Astrocyte (in vitro differentiated cells and primary cell): ENCODE measurements at regions not wholly inside any gene's neighbourhood (a gene's known extent, or its start where the extent isn't known, plus 50 kb on each side); places are given as distances from the start of the nearest gene placed in this dataset.

Experiments
- DNase-seq: peaks from one replicate; pipeline ENCODE4 v3.0.0-alpha.2; 2010; ENCODE audit warnings: low read depth
- FAIRE-seq: peaks from 2 replicates; lab custom pipeline; 2011; peaks lifted over from hg19 to GRCh38; lab: Jason Lieb, UNC
- H2AFZ ChIP-seq: 2 replicates; pipeline ENCODE4 v1.6.0; 2012; ENCODE audit warnings: low read depth, low read length, inconsistent platforms
- H3K27ac ChIP-seq: 2 replicates; pipeline ENCODE4 v1.5.1; 2011; ENCODE audit warnings: low read depth, low read length, inconsistent platforms
- H3K27me3 ChIP-seq: 2 replicates; pipeline ENCODE4 v1.6.0; 2011; ENCODE audit warnings: low read length, inconsistent platforms; ENCODE audit not compliant: insufficient read depth
- H3K36me3 ChIP-seq: 2 replicates; pipeline ENCODE4 v1.5.1; 2011; ENCODE audit warnings: low read length, inconsistent platforms; ENCODE audit not compliant: insufficient read depth
- H3K4me1 ChIP-seq: 2 replicates; pipeline ENCODE4 v1.5.1; 2011; ENCODE audit warnings: low read length, inconsistent platforms; ENCODE audit not compliant: insufficient read depth
- H3K4me2 ChIP-seq: 2 replicates; pipeline ENCODE4 v1.6.0; 2012; ENCODE audit warnings: low read length, inconsistent platforms
- H3K4me3 ChIP-seq: 2 replicates; pipeline ENCODE4 v1.5.1; 2011; ENCODE audit warnings: low read depth, mild to moderate bottlenecking, low read length, inconsistent platforms; ENCODE audit not compliant: insufficient read depth
- H3K79me2 ChIP-seq: 2 replicates; pipeline ENCODE4 v1.6.0; 2012; ENCODE audit warnings: mild to moderate bottlenecking, low read length, inconsistent platforms; ENCODE audit not compliant: insufficient read depth
- H3K9ac ChIP-seq: 2 replicates; pipeline ENCODE4 v1.6.0; 2012; ENCODE audit warnings: mild to moderate bottlenecking, low read length, inconsistent platforms
- H3K9me3 ChIP-seq: 2 replicates; pipeline ENCODE4 v1.5.1; 2012; ENCODE audit warnings: low read depth, mild to moderate bottlenecking, low read length, inconsistent platforms; ENCODE audit not compliant: insufficient read depth
- H4K20me1 ChIP-seq: 2 replicates; pipeline ENCODE4 v1.6.0; 2012; ENCODE audit warnings: low read length, inconsistent platforms; ENCODE audit not compliant: insufficient read depth
- H3K27ac Mint-ChIP-seq: one replicate; pipeline ENCODE4 v1.8.0; 2021; ENCODE audit warnings: mild to moderate bottlenecking, mixed read lengths; ENCODE audit not compliant: unreplicated experiment
- H3K27me3 Mint-ChIP-seq: one replicate; pipeline ENCODE4 v1.8.0; 2021; ENCODE audit warnings: low read depth, mixed read lengths; ENCODE audit not compliant: unreplicated experiment
- H3K36me3 Mint-ChIP-seq: one replicate; pipeline ENCODE4 v1.8.0; 2021; ENCODE audit warnings: low read depth, mixed read lengths; ENCODE audit not compliant: unreplicated experiment
- H3K4me1 Mint-ChIP-seq: one replicate; pipeline ENCODE4 v1.8.0; 2021; ENCODE audit warnings: low read depth, mixed read lengths; ENCODE audit not compliant: unreplicated experiment
- H3K4me3 Mint-ChIP-seq: one replicate; pipeline ENCODE4 v1.8.0; 2021; ENCODE audit warnings: mild to moderate bottlenecking, moderate library complexity, mixed read lengths; ENCODE audit not compliant: unreplicated experiment
- H3K9me3 Mint-ChIP-seq: one replicate; pipeline ENCODE4 v1.8.0; 2021; ENCODE audit warnings: mild to moderate bottlenecking, mixed read lengths; ENCODE audit not compliant: unreplicated experiment
- EZH2 ChIP-seq: IDR thresholded peaks from 2 replicates; pipeline ENCODE4 v1.6.1; 2012; ENCODE audit warnings: mild to moderate bottlenecking, low read length, inconsistent platforms; ENCODE audit not compliant: insufficient read depth
- TF ChIP-seq, protein P1 (sequence below): IDR thresholded peaks from 2 replicates; pipeline ENCODE4 v1.5.1; 2011; ENCODE audit warnings: low read depth, mild to moderate bottlenecking, inconsistent platforms, low read length, moderate library complexity; ENCODE audit not compliant: insufficient read depth

DNA sequence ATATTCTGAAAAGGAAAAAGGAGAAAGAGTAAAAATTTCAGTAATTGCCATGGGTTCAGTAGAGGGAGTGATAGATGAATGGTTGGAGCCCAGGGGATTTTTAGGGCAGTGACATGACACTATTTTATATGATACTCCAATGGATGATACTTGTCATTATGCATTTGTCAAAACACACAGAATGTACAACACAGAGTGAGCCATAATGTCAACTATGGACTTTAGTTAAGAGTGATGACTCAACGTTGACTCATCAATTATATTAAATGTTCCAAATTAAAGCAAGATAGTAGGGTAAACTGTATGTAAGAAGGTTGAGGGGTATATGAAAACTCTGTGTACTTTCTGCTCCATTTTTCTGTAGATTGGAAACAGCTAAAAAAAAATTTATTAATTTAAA, 586.4 kb downstream of the TAF11L14 start:
- Histone ChIP-seq H2AFZ (no peak overlapping the region), H3K4me2 (no peak overlapping the region), H3K4me1 (no peaks in the 10 kb centered on the region), H3K9ac (no peak overlapping the region), H3K27ac (no peak overlapping the region), H3K4me3 (no peak overlapping the region), H3K79me2 (no peaks in the 10 kb centered on the region), H3K27me3 (no peaks in the 10 kb centered on the region), H4K20me1 (no peaks in the 10 kb centered on the region), H3K9me3 (no peaks in the 10 kb centered on the region), H3K36me3 (no peaks in the 10 kb centered on the region)
- H3K4me1 Mint-ChIP-seq, result no peaks in the 10 kb centered on the region
- FAIRE-seq (no peak), DNase-seq (no peak)
- no peaks in the 10 kb centered on the region for H3K27me3 Mint-ChIP-seq
- no peak overlapping the region for H3K4me3 Mint-ChIP-seq
- H3K27ac Mint-ChIP-seq, result no peak overlapping the region
- TF ChIP-seq, protein P1, sequence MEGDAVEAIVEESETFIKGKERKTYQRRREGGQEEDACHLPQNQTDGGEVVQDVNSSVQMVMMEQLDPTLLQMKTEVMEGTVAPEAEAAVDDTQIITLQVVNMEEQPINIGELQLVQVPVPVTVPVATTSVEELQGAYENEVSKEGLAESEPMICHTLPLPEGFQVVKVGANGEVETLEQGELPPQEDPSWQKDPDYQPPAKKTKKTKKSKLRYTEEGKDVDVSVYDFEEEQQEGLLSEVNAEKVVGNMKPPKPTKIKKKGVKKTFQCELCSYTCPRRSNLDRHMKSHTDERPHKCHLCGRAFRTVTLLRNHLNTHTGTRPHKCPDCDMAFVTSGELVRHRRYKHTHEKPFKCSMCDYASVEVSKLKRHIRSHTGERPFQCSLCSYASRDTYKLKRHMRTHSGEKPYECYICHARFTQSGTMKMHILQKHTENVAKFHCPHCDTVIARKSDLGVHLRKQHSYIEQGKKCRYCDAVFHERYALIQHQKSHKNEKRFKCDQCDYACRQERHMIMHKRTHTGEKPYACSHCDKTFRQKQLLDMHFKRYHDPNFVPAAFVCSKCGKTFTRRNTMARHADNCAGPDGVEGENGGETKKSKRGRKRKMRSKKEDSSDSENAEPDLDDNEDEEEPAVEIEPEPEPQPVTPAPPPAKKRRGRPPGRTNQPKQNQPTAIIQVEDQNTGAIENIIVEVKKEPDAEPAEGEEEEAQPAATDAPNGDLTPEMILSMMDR, result no peak
- no peak for TF ChIP-seq EZH2
- no peaks in the 10 kb centered on the region for H3K9me3 Mint-ChIP-seq
- no peaks in the 10 kb centered on the region for H3K36me3 Mint-ChIP-seq

GRCh38 chr5:18236386-18236785, 602.1 kb downstream of the TAF11L14 start:
- Histone ChIP-seq H3K4me2 (no peak overlapping the region), H2AFZ (no peak overlapping the region), H3K79me2 (no peaks in the 10 kb centered on the region), H4K20me1 (no peaks in the 10 kb centered on the region), H3K4me1 (no peaks in the 10 kb centered on the region), H3K4me3 (no peak overlapping the region), H3K9ac (no peak overlapping the region), H3K27me3 (no peaks in the 10 kb centered on the region), H3K9me3 (no peaks in the 10 kb centered on the region), H3K36me3 (no peaks in the 10 kb centered on the region), H3K27ac (no peak overlapping the region)
- DNase-seq (no peak), FAIRE-seq (no peak)
- H3K4me1 Mint-ChIP-seq, result peaks cover 4% of the 10 kb centered on the region
- H3K4me3 Mint-ChIP-seq, result no peak overlapping the region
- no peak for TF ChIP-seq EZH2
- TF ChIP-seq, protein P1, result no peak
- H3K9me3 Mint-ChIP-seq, result peaks cover 3% of the 10 kb centered on the region
- H3K27me3 Mint-ChIP-seq, result no peaks in the 10 kb centered on the region
- no peaks in the 10 kb centered on the region for H3K36me3 Mint-ChIP-seq
- H3K27ac Mint-ChIP-seq, result peak overlapping the region; percentile 99

GRCh38 chr5:18238321-18238720, 604.1 kb downstream of the TAF11L14 start:
- Histone ChIP-seq H3K27me3 (no peaks in the 10 kb centered on the region), H3K4me2 (no peak overlapping the region), H3K27ac (no peak overlapping the region), H3K36me3 (no peaks in the 10 kb centered on the region), H4K20me1 (no peaks in the 10 kb centered on the region), H3K9me3 (no peaks in the 10 kb centered on the region), H3K4me1 (no peaks in the 10 kb centered on the region), H3K9ac (no peak overlapping the region), H2AFZ (no peak overlapping the region), H3K79me2 (no peaks in the 10 kb centered on the region), H3K4me3 (no peak overlapping the region)
- DNase-seq, result no peak
- TF ChIP-seq EZH2, result no peak
- TF ChIP-seq, protein P1, result no peak
- Mint-ChIP-seq H3K4me1 (peaks cover 4% of the 10 kb centered on the region), H3K9me3 (peaks cover 3% of the 10 kb centered on the region), H3K27ac (no peak overlapping the region), H3K36me3 (no peaks in the 10 kb centered on the region), H3K4me3 (no peak overlapping the region), H3K27me3 (no peaks in the 10 kb centered on the region)
- FAIRE-seq, result no peak
